Hepatocyte (in vitro differentiated cells): ENCODE measurements at regions not wholly inside any gene's neighbourhood (a gene's known extent, or its start where the extent isn't known, plus 50 kb on each side); places are given as distances from the start of the nearest gene placed in this dataset.

Experiments
- DNase-seq: peaks from one replicate; pipeline ENCODE4 v3.0.0-alpha.2; 2016; ENCODE audit warnings: low spot score
- H2AFZ ChIP-seq: fragments of 200-600 bp; sonication (generic); 2 replicates; pipeline ENCODE4 v1.6.0; 2016; ENCODE audit warnings: antibody characterized with exemption, mild to moderate bottlenecking
- H3K27ac ChIP-seq: fragments of 200-600 bp; sonication (generic); 2 replicates; pipeline ENCODE4 v1.5.1; 2016; ENCODE audit warnings: mild to moderate bottlenecking
- H3K27me3 ChIP-seq: fragments of 200-600 bp; sonication (generic); 2 replicates; pipeline ENCODE4 v1.6.1; 2016
- H3K36me3 ChIP-seq: fragments of 200-600 bp; sonication (generic); replicated peaks from 2 replicates; pipeline ENCODE4 v1.5.1; 2016; ENCODE audit warnings: low read depth; ENCODE audit not compliant: insufficient read depth
- H3K4me1 ChIP-seq: fragments of 200-600 bp; sonication (generic); 2 replicates; pipeline ENCODE4 v1.5.1; 2016; ENCODE audit warnings: mild to moderate bottlenecking, moderate library complexity; ENCODE audit not compliant: insufficient read depth
- H3K4me2 ChIP-seq: fragments of 200-600 bp; sonication (generic); 2 replicates; pipeline ENCODE4 v1.6.0; 2016
- H3K4me3 ChIP-seq: fragments of 200-600 bp; sonication (generic); 2 replicates; pipeline ENCODE4 v1.5.1; 2016; ENCODE audit warnings: mild to moderate bottlenecking
- H3K79me2 ChIP-seq: fragments of 200-600 bp; sonication (generic); 2 replicates; pipeline ENCODE4 v1.6.0; 2017; ENCODE audit warnings: mild to moderate bottlenecking
- H3K9me2 ChIP-seq: fragments of 200-600 bp; sonication (generic); replicated peaks from 2 replicates; pipeline ENCODE4 v1.6.0; 2017; ENCODE audit warnings: mild to moderate bottlenecking; ENCODE audit not compliant: insufficient read depth
- H3K9me3 ChIP-seq: fragments of 200-600 bp; sonication (generic); 2 replicates; pipeline ENCODE4 v1.5.1; 2016; ENCODE audit warnings: low read depth, mild to moderate bottlenecking
- H4K20me1 ChIP-seq: fragments of 200-600 bp; sonication (generic); 2 replicates; pipeline ENCODE4 v1.6.0; 2016; ENCODE audit warnings: mild to moderate bottlenecking; ENCODE audit not compliant: insufficient read depth, poor library complexity, severe bottlenecking
- CTCF ChIP-seq: fragments of 200-600 bp; sonication (generic); IDR thresholded peaks from 2 replicates; pipeline ENCODE4 v1.5.1; 2016; ENCODE audit warnings: antibody characterized with exemption, mild to moderate bottlenecking; ENCODE audit not compliant: poor library complexity
- EZH2 ChIP-seq: fragments of 200-600 bp; sonication (generic); IDR thresholded peaks from 2 replicates; pipeline ENCODE4 v1.6.1; 2016; ENCODE audit warnings: antibody characterized with exemption, mild to moderate bottlenecking, borderline replicate concordance
- EZH2phosphoT487 ChIP-seq: fragments of 200-600 bp; sonication (generic); IDR thresholded peaks from one replicate; pipeline ENCODE4 v1.6.1; 2018; ENCODE audit warnings: antibody characterized with exemption, mild to moderate bottlenecking, low read depth, moderate library complexity; ENCODE audit not compliant: unreplicated experiment, severe bottlenecking
- WGBS: methylation state at CpG from one replicate; pipeline ENCODE4 v1.1.6; 2016; ENCODE audit warnings: low lambda C conversion rate; ENCODE audit errors: missing lambda C conversion rate; 5-methylcytosine and 5-hydroxymethylcytosine counted together

- H3K9me3 ChIP-seq, result no peaks in the 10 kb centered on the region
- H3K4me2 ChIP-seq, result no peak overlapping the region
- H3K36me3 ChIP-seq, result no peaks in the 10 kb centered on the region
- no peaks in the 10 kb centered on the region for H3K79me2 ChIP-seq
- H3K27ac ChIP-seq, result no peak overlapping the region
- no peaks in the 10 kb centered on the region for H3K27me3 ChIP-seq
- TF ChIP-seq EZH2, result no peak
- no peak for TF ChIP-seq EZH2phosphoT487
- TF ChIP-seq CTCF, result no peak
- H2AFZ ChIP-seq, result no peak overlapping the region
- no peak overlapping the region for H3K4me3 ChIP-seq
- no peaks in the 10 kb centered on the region for H4K20me1 ChIP-seq
- peaks cover 10% of the 10 kb centered on the region for H3K4me1 ChIP-seq
- no peak for DNase-seq
- 96% methylated on average over 2 of the region's 2 CpGs for WGBS
- H3K9me2 ChIP-seq, result no peaks in the 10 kb centered on the region
Observed at GRCh38 chr12:68097386-68097785, 62.2 kb downstream of the IFNG start.

GRCh38 chr12:68094645-68095395, 64.7 kb downstream of the IFNG start:
- no peaks in the 10 kb centered on the region for H3K36me3 ChIP-seq
- no peak overlapping the region for H2AFZ ChIP-seq
- no peaks in the 10 kb centered on the region for H4K20me1 ChIP-seq
- no peak for TF ChIP-seq EZH2
- 92% methylated on average over 6 of the region's 6 CpGs for WGBS
- no peak for DNase-seq
- no peaks in the 10 kb centered on the region for H3K4me1 ChIP-seq
- no peaks in the 10 kb centered on the region for H3K79me2 ChIP-seq
- H3K27ac ChIP-seq, result no peak overlapping the region
- no peaks in the 10 kb centered on the region for H3K9me3 ChIP-seq
- H3K9me2 ChIP-seq, result no peaks in the 10 kb centered on the region
- no peak overlapping the region for H3K4me3 ChIP-seq
- no peak overlapping the region for H3K4me2 ChIP-seq
- H3K27me3 ChIP-seq, result no peaks in the 10 kb centered on the region

GRCh38 chr12:68094195-68094594, 65.3 kb downstream of the IFNG start:
- Histone ChIP-seq H3K27me3 (no peaks in the 10 kb centered on the region), H3K79me2 (no peaks in the 10 kb centered on the region), H4K20me1 (no peaks in the 10 kb centered on the region), H3K9me3 (no peaks in the 10 kb centered on the region), H3K9me2 (no peaks in the 10 kb centered on the region), H3K4me3 (no peak overlapping the region), H2AFZ (no peak overlapping the region), H3K4me2 (no peak overlapping the region), H3K36me3 (no peaks in the 10 kb centered on the region), H3K27ac (no peak overlapping the region), H3K4me1 (no peaks in the 10 kb centered on the region)
- WGBS, result 93% methylated on average over 2 of the region's 2 CpGs
- TF ChIP-seq EZH2phosphoT487, result no peak
- no peak for TF ChIP-seq CTCF
- TF ChIP-seq EZH2, result no peak
- no peak for DNase-seq

GRCh38 chr12:68092976-68093375, 66.6 kb downstream of the IFNG start:
- Histone ChIP-seq H4K20me1 (no peaks in the 10 kb centered on the region), H3K4me1 (no peaks in the 10 kb centered on the region), H3K4me2 (no peak overlapping the region), H3K79me2 (no peaks in the 10 kb centered on the region), H3K9me3 (no peaks in the 10 kb centered on the region), H3K4me3 (no peak overlapping the region), H2AFZ (no peak overlapping the region), H3K36me3 (no peaks in the 10 kb centered on the region), H3K9me2 (no peaks in the 10 kb centered on the region), H3K27me3 (no peaks in the 10 kb centered on the region), H3K27ac (no peak overlapping the region)
- 75% methylated on average over 2 of the region's 2 CpGs for WGBS
- DNase-seq, result no peak
- TF ChIP-seq EZH2phosphoT487 (no peak), EZH2 (no peak), CTCF (no peak)
